ENCODE measurements at regions not wholly inside any gene's neighbourhood (a gene's known extent, or its start where the extent isn't known, plus 50 kb on each side); places are given as distances from the start of the nearest gene placed in this dataset.
"Not testable (repeated sequence)": the region's sequence is repeated elsewhere in the genome, so short reads cannot be mapped to it uniquely, and the experiment has no call there.

- DNase-seq = not testable (repeated sequence)
Observed at GRCh38 chr17:20683651-20684229, 104.2 kb downstream of the CDRT15L2 start.

GRCh38 chr17:20684975-20685374 lies 105.5 kb downstream of the CDRT15L2 start:
- not testable (repeated sequence) for DNase-seq

- not testable (repeated sequence) for DNase-seq
Observed at GRCh38 chr17:20687584-20687983, 108.1 kb downstream of the CDRT15L2 start.

- DNase-seq = not testable (repeated sequence)
Observed at GRCh38 chr17:20689170-20689749, 109.7 kb downstream of the CDRT15L2 start.

GRCh38 chr17:20692706-20693105 lies 113.2 kb downstream of the CDRT15L2 start:
- DNase-seq = not testable (repeated sequence)

- not testable (repeated sequence) for DNase-seq
Observed at GRCh38 chr17:20695871-20696270, 116.3 kb downstream of the CDRT15L2 start.

- DNase-seq = not testable (repeated sequence)
Observed at GRCh38 chr17:20698463-20699206, 119.1 kb downstream of the CDRT15L2 start.

- DNase-seq = peak; percentile 19
Observed at GRCh38 chr17:20700528-20700927, 121.0 kb downstream of the CDRT15L2 start.

- DNase-seq = not testable (repeated sequence)
Observed at GRCh38 chr17:20701366-20701765, 121.8 kb downstream of the CDRT15L2 start.

GRCh38 chr17:20702692-20703091 lies 123.2 kb downstream of the CDRT15L2 start:
- DNase-seq = no peak

GRCh38 chr17:20703781-20704180 lies 124.3 kb downstream of the CDRT15L2 start:
- no peak for DNase-seq

GRCh38 chr17:20705186-20705585 lies 125.7 kb downstream of the CDRT15L2 start:
- DNase-seq = not testable (repeated sequence)

GRCh38 chr17:20706751-20707373 lies 127.3 kb downstream of the CDRT15L2 start:
- DNase-seq = no peak

GRCh38 chr17:20708821-20709220 lies 129.3 kb downstream of the CDRT15L2 start:
- not testable (repeated sequence) for DNase-seq

GRCh38 chr17:20716481-20716880 lies 137.0 kb downstream of the CDRT15L2 start:
- DNase-seq = not testable (repeated sequence)

GRCh38 chr17:20721171-20721570 lies 141.6 kb downstream of the CDRT15L2 start:
- DNase-seq = no peak

GRCh38 chr17:20724391-20724790 lies 144.9 kb downstream of the CDRT15L2 start:
- DNase-seq = not testable (repeated sequence)

GRCh38 chr17:20727201-20727600 lies 147.7 kb downstream of the CDRT15L2 start:
- DNase-seq = not testable (repeated sequence)

- DNase-seq = no peak
Observed at GRCh38 chr17:20728181-20728580, 148.7 kb downstream of the CDRT15L2 start.

GRCh38 chr17:20731131-20731530 lies 151.6 kb downstream of the CDRT15L2 start:
- DNase-seq = not testable (repeated sequence)

GRCh38 chr17:20733923-20734322 lies 154.4 kb downstream of the CDRT15L2 start:
- no peak for DNase-seq

GRCh38 chr17:20735796-20736195 lies 156.3 kb downstream of the CDRT15L2 start:
- DNase-seq = no peak

GRCh38 chr17:20737636-20738035 lies 158.1 kb downstream of the CDRT15L2 start:
- not testable (repeated sequence) for DNase-seq

- no peak for DNase-seq
Observed at GRCh38 chr17:20771104-20771503, 191.6 kb downstream of the CDRT15L2 start.

Measured in NCI-H146 (cell line).